Activated CD4-positive, alpha-beta T cell treated with anti-CD3 and anti-CD28 coated beads for 36 hours (primary cell): ENCODE measurements at regions not wholly inside any gene's neighbourhood (a gene's known extent, or its start where the extent isn't known, plus 50 kb on each side); places are given as distances from the start of the nearest gene placed in this dataset.

Experiments
- ATAC-seq: fragments of 200-7000 bp; cut with Tn5 transposase; one replicate; pipeline ENCODE4 v1.10.0; 2021; ENCODE audit warnings: mild to moderate bottlenecking, moderate library complexity
- CTCF ChIA-PET: fragments of 350-600 bp; sonication (Branson Sonifier 250); formaldehyde crosslinking; loops from one replicate; lab custom pipeline; 2021; ENCODE audit warnings: antibody characterized with exemption; lab: Charles Lee
- POLR2A ChIA-PET: fragments of 350-600 bp; sonication (Branson Sonifier 250); formaldehyde crosslinking; loops from one replicate; lab custom pipeline; 2021; ENCODE audit warnings: antibody characterized with exemption, inconsistent platforms; lab: Charles Lee
- DNase-seq: peaks from one replicate; pipeline ENCODE4 v3.0.0-alpha.2; 2020
- H3K27ac Mint-ChIP-seq: one replicate; pipeline ENCODE4 v1.8.0; 2021; ENCODE audit warnings: mixed read lengths
- H3K27me3 Mint-ChIP-seq: one replicate; pipeline ENCODE4 v1.8.0; 2021; ENCODE audit warnings: mixed read lengths
- H3K36me3 Mint-ChIP-seq: one replicate; pipeline ENCODE4 v1.8.0; 2021; ENCODE audit warnings: low read depth, mixed read lengths
- H3K4me1 Mint-ChIP-seq: one replicate; pipeline ENCODE4 v1.8.0; 2021; ENCODE audit warnings: mixed read lengths
- H3K4me3 Mint-ChIP-seq: one replicate; pipeline ENCODE4 v1.8.0; 2021; ENCODE audit warnings: mild to moderate bottlenecking, moderate library complexity, mixed read lengths
- H3K9me3 Mint-ChIP-seq: one replicate; pipeline ENCODE4 v1.8.0; 2021; ENCODE audit warnings: low read depth, mixed read lengths
- intact Hi-C, 2 experiments: fragments of 100-400 bp; cut with DNase I in 1 of 2; cut with micrococcal nuclease in 1 of 2; formaldehyde crosslinking; loops; one replicate each; pipeline versions ENCODE4 v1.14.2 to v1.15.1; 2022 to 2024; cut with DNase I, micrococcal nuclease

- no peaks in the 10 kb centered on the region for H3K4me1 Mint-ChIP-seq
- DNase-seq (no peak), ATAC-seq (no peak)
- no peaks in the 10 kb centered on the region for H3K36me3 Mint-ChIP-seq
- H3K27ac Mint-ChIP-seq, result no peak overlapping the region
- H3K27me3 Mint-ChIP-seq, result no peaks in the 10 kb centered on the region
- H3K4me3 Mint-ChIP-seq, result no peak overlapping the region
- POLR2A ChIA-PET, result no interaction called here
- intact Hi-C loops, result no loop called here
- peaks cover 2% of the 10 kb centered on the region for H3K9me3 Mint-ChIP-seq
- CTCF ChIA-PET, result no interaction called here
These were observed 926.6 kb upstream of the RBFOX1 start for GRCh38 chr16:6406028-6406427.

DNA sequence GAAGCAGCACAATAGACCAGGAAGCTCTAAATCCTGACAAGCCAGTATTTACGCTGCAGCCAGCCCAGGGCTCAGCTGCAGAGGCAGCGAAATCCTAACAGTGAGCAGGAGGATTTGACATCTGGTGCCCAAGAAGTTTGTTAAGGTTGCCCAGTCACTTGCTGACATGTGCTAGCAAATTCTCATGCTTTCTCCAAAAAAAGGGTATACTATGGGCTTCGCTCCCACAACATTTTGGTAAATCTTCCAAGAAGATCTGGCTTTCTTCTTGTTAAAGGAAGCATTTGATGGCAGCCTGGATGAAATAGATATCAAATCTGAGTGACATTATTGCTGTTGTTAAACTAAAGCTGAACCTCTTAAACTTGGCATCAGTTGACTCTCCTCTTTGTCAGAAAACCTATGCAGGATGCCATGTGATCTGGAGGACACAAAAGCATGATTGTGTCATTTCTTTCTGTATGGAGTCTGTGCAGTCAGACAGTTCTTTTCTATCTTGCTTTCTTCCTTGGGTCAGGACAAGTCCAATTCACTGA, 949.7 kb upstream of the RBFOX1 start:
- ChIA-PET CTCF (no interaction called here), POLR2A (no interaction called here)
- Mint-ChIP-seq H3K27me3 (no peaks in the 10 kb centered on the region), H3K27ac (no peak overlapping the region), H3K4me3 (no peak overlapping the region), H3K4me1 (no peaks in the 10 kb centered on the region), H3K36me3 (no peaks in the 10 kb centered on the region), H3K9me3 (peaks cover 2% of the 10 kb centered on the region)
- intact Hi-C loops, result no loop called here
- ATAC-seq (no peak), DNase-seq (no peak)

DNA sequence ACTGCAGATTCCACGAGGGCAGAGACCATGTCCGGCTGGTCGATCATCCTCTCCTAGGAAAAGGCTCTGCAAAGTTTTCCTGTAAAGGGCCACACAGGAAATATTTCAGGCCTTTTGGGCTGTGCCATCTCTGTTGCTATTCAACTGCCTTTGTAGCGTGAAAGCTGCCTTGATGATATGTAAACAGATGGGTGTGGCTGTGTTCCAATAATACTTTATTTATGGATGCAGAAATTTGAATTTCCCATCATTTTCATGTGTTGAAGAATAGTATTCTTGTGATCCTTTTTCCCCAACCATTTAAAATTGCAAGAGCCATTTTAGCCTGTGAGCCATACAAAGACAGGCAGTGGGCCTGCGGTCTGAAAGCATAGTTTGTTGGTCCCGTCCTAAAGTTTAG, 950.7 kb upstream of the RBFOX1 start:
- Mint-ChIP-seq H3K27me3 (no peaks in the 10 kb centered on the region), H3K4me3 (no peak overlapping the region), H3K9me3 (peaks cover 2% of the 10 kb centered on the region), H3K36me3 (no peaks in the 10 kb centered on the region), H3K27ac (no peak overlapping the region), H3K4me1 (no peaks in the 10 kb centered on the region)
- CTCF ChIA-PET, result no interaction called here
- ATAC-seq (no peak), DNase-seq (no peak)
- intact Hi-C loops, result no loop called here
- POLR2A ChIA-PET, result no interaction called here

DNA sequence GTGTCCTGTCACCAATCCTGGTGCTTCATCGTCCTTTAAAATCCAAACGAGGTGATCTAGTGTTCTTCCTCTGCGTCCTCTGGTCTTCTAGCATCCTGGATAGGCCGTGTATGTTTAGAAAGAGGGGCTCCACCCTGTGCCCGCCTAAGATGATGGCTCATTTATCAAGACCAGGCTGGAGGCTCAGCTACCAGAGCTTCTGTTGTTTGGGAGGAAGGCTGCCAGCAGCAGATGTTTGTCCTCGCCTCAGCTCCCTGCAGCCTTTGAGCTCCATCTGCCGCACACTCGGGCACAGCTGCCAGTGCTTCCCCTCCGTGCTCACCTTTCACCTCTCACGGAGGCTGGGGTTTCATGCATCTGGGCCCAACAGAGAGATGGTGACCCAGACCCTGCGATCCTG, 954.7 kb upstream of the RBFOX1 start:
- no peaks in the 10 kb centered on the region for H3K27me3 Mint-ChIP-seq

GRCh38 chr16:6375465-6376075, 957.1 kb upstream of the RBFOX1 start:
- intact Hi-C loops, result no loop called here
- Mint-ChIP-seq H3K4me1 (no peaks in the 10 kb centered on the region), H3K4me3 (no peak overlapping the region), H3K36me3 (no peaks in the 10 kb centered on the region), H3K9me3 (peaks cover 7% of the 10 kb centered on the region), H3K27me3 (no peaks in the 10 kb centered on the region), H3K27ac (no peak overlapping the region)
- no peak for DNase-seq
- ChIA-PET POLR2A (no interaction called here), CTCF (no interaction called here)
- no peak for ATAC-seq

More for the DNA sequence above, 954.7 kb upstream of the RBFOX1 start:
- POLR2A ChIA-PET, result no interaction called here
- DNase-seq (no peak), ATAC-seq (no peak)
- CTCF ChIA-PET, result no interaction called here
- Mint-ChIP-seq H3K36me3 (no peaks in the 10 kb centered on the region), H3K27ac (no peak overlapping the region), H3K4me1 (no peaks in the 10 kb centered on the region), H3K9me3 (peaks cover 7% of the 10 kb centered on the region), H3K4me3 (no peak overlapping the region)
- intact Hi-C loops, result no loop called here

- ChIA-PET CTCF (no interaction called here), POLR2A (no interaction called here)
- H3K4me3 Mint-ChIP-seq, result no peak overlapping the region
- no peaks in the 10 kb centered on the region for H3K4me1 Mint-ChIP-seq
- no peak for DNase-seq
- no peak for ATAC-seq
- intact Hi-C loops, result no loop called here
- peaks cover 9% of the 10 kb centered on the region for H3K9me3 Mint-ChIP-seq
- no peaks in the 10 kb centered on the region for H3K27me3 Mint-ChIP-seq
- H3K27ac Mint-ChIP-seq, result no peak overlapping the region
- H3K36me3 Mint-ChIP-seq, result no peaks in the 10 kb centered on the region
These were observed 957.8 kb upstream of the RBFOX1 start for GRCh38 chr16:6374821-6375220.

DNA sequence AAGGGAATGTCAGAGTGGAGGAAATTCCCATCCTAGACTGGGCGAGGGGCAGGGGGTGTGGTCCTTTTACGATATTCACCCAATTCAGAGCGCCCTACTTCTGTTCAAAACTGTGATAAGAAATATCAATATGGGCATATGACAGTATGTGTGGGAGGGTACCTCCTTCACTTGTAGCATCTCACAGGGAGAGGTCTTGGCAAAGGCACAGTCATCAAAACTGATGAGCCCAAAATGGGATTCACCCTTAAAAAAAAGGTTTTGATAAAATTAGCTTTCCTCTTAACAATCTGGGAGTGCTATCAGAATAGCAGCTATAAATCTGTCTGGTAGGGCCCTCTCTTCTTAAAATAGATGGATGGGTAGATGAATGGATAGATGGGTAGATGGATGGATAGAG, 967.8 kb upstream of the RBFOX1 start:
- H3K36me3 Mint-ChIP-seq, result no peaks in the 10 kb centered on the region
- intact Hi-C loops, result no loop called here
- ChIA-PET POLR2A (no interaction called here), CTCF (no interaction called here)
- H3K4me1 Mint-ChIP-seq, result no peaks in the 10 kb centered on the region
- H3K27me3 Mint-ChIP-seq, result no peaks in the 10 kb centered on the region
- no peak for ATAC-seq
- no peak for DNase-seq
- peaks cover 10% of the 10 kb centered on the region for H3K9me3 Mint-ChIP-seq
- H3K4me3 Mint-ChIP-seq, result no peak overlapping the region
- H3K27ac Mint-ChIP-seq, result no peak overlapping the region

DNA sequence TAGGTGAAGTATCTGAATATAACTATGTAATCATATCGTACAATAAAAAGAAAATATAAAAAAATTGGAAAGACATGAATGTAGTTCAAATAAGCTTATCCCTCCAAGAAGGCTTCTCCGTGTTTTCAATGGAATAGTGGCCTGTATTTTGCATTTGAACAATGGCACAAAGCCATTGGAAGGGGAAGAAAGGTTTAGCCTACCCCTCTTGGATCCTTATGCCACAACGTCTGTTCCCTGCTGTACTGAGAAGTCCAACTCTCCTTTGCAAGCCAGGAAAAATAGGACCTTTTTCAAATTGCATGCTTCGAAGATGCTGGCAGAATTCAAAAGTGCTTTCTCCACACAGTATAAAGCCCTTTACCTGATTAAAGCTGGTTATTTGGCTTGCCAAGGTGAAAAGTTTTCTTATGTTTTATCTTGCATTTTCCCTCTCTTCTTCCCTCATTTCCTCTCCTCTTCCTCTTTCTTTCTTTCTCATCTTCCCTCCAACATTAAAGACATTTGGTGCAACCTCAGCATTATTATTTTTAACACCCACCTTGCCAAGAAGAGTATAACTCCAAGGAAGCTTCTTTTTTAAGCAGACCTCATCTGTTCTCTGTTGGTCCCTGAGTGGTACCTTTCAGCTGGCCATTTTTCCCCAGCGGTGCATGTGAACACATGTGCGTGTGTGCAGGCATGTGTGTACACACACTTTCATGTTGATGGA, 968.6 kb upstream of the RBFOX1 start:
- Mint-ChIP-seq H3K27ac (no peak overlapping the region), H3K9me3 (peaks cover 10% of the 10 kb centered on the region), H3K36me3 (no peaks in the 10 kb centered on the region), H3K4me3 (no peak overlapping the region), H3K4me1 (no peaks in the 10 kb centered on the region), H3K27me3 (no peaks in the 10 kb centered on the region)
- intact Hi-C loops, result no loop called here
- ChIA-PET CTCF (no interaction called here), POLR2A (no interaction called here)
- no peak for DNase-seq
- no peak for ATAC-seq

DNA sequence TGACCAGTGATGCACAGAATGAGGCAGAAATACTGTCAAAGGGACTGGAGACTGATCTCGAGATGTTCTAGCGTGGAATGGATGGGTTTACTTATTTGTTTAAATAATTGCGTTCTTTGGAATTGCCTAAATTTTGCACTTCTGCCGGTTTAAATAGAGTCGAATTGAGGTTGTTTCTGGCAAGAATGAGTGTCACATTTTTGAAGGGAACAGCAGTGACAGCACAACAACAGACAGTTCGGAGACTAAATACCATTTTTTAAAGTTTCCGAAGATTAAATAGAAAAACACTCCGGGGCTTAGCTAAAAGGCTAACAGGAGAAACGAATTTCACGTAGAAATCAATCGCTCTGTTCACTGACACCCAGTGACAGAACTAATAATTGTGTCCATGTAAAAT, 969.2 kb upstream of the RBFOX1 start:
- Mint-ChIP-seq H3K27ac (no peak overlapping the region), H3K27me3 (no peaks in the 10 kb centered on the region), H3K4me3 (no peak overlapping the region), H3K4me1 (no peaks in the 10 kb centered on the region), H3K36me3 (no peaks in the 10 kb centered on the region), H3K9me3 (peaks cover 6% of the 10 kb centered on the region)
- POLR2A ChIA-PET, result no interaction called here
- intact Hi-C loops, result no loop called here
- no peak for ATAC-seq
- CTCF ChIA-PET, result no interaction called here
- DNase-seq, result no peak

DNA sequence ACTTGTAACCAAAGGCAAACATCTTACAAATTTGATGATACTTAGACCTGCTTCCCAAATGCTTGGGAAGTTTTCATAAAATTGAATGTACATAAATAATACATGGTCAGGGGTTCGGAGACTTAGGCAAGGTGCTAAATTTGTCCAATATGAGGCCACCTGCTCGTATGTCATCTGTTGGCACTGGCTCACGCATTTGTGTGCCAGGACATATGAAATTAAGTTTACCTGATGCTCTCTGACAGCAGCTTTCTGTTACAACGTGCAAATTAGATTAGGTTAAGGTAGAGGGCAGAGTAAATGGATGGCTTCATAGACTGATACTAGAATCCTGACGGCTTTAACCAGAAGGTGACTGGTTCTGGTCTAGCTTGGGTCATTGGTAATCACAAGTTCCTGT, 970.3 kb upstream of the RBFOX1 start:
- peaks cover 5% of the 10 kb centered on the region for H3K9me3 Mint-ChIP-seq
- POLR2A ChIA-PET, result no interaction called here
- no peaks in the 10 kb centered on the region for H3K4me1 Mint-ChIP-seq
- DNase-seq, result no peak
- H3K27me3 Mint-ChIP-seq, result no peaks in the 10 kb centered on the region
- intact Hi-C loops, result no loop called here
- CTCF ChIA-PET, result no interaction called here
- no peaks in the 10 kb centered on the region for H3K36me3 Mint-ChIP-seq
- no peak overlapping the region for H3K27ac Mint-ChIP-seq
- no peak overlapping the region for H3K4me3 Mint-ChIP-seq
- ATAC-seq, result no peak

- CTCF ChIA-PET, result no interaction called here
- Mint-ChIP-seq H3K27me3 (no peaks in the 10 kb centered on the region), H3K4me1 (no peaks in the 10 kb centered on the region), H3K4me3 (no peak overlapping the region), H3K36me3 (no peaks in the 10 kb centered on the region), H3K27ac (no peak overlapping the region), H3K9me3 (peaks cover 7% of the 10 kb centered on the region)
- POLR2A ChIA-PET, result no interaction called here
- no peak for DNase-seq
- intact Hi-C loops, result no loop called here
- no peak for ATAC-seq
These were observed 972.0 kb upstream of the RBFOX1 start for GRCh38 chr16:6360641-6361040.

GRCh38 chr16:6356911-6357310, 975.7 kb upstream of the RBFOX1 start:
- H3K27ac Mint-ChIP-seq, result no peak overlapping the region
- H3K4me1 Mint-ChIP-seq, result no peaks in the 10 kb centered on the region
- ChIA-PET CTCF (no interaction called here), POLR2A (no interaction called here)
- ATAC-seq (no peak), DNase-seq (no peak)
- no peak overlapping the region for H3K4me3 Mint-ChIP-seq
- intact Hi-C loops, result no loop called here
- no peaks in the 10 kb centered on the region for H3K27me3 Mint-ChIP-seq
- H3K9me3 Mint-ChIP-seq, result peaks cover 6% of the 10 kb centered on the region
- H3K36me3 Mint-ChIP-seq, result no peaks in the 10 kb centered on the region
